SU-DHL-6 (cell line): ENCODE measurements at regions not wholly inside any gene's neighbourhood (a gene's known extent, or its start where the extent isn't known, plus 50 kb on each side); places are given as distances from the start of the nearest gene placed in this dataset.

Experiments used
- EZH2phosphoT487 ChIP-seq: fragments of 200-600 bp; sonication (generic), shearing (Covaris generic); conservative IDR thresholded peaks from 2 replicates; pipeline ENCODE4 v1.6.1; 2018; ENCODE audit warnings: mild to moderate bottlenecking, antibody characterized with exemption, low read length, moderate library complexity, mixed read lengths
- TF ChIP-seq, protein P1 (sequence below): fragments of 200-600 bp; sonication (generic); IDR thresholded peaks from one replicate; pipeline ENCODE4 v1.5.1; 2017; ENCODE audit warnings: antibody characterized with exemption, mild to moderate bottlenecking, low read length, moderate library complexity; ENCODE audit not compliant: insufficient read depth, poor library complexity, severe bottlenecking

GRCh38 chr9:22171691-22172090, 162.6 kb upstream of the CDKN2B start:
- TF ChIP-seq, protein P1, sequence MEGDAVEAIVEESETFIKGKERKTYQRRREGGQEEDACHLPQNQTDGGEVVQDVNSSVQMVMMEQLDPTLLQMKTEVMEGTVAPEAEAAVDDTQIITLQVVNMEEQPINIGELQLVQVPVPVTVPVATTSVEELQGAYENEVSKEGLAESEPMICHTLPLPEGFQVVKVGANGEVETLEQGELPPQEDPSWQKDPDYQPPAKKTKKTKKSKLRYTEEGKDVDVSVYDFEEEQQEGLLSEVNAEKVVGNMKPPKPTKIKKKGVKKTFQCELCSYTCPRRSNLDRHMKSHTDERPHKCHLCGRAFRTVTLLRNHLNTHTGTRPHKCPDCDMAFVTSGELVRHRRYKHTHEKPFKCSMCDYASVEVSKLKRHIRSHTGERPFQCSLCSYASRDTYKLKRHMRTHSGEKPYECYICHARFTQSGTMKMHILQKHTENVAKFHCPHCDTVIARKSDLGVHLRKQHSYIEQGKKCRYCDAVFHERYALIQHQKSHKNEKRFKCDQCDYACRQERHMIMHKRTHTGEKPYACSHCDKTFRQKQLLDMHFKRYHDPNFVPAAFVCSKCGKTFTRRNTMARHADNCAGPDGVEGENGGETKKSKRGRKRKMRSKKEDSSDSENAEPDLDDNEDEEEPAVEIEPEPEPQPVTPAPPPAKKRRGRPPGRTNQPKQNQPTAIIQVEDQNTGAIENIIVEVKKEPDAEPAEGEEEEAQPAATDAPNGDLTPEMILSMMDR, result no peak
- TF ChIP-seq EZH2phosphoT487, result no peak
